GM18870 (cell line): ENCODE measurements at regions not wholly inside any gene's neighbourhood (a gene's known extent, or its start where the extent isn't known, plus 50 kb on each side); places are given as distances from the start of the nearest gene placed in this dataset.
"Not testable (repeated sequence)": the region's sequence is repeated elsewhere in the genome, so short reads cannot be mapped to it uniquely, and the experiment has no call there.

Experiments
- ATAC-seq: cut with Tn5 transposase; IDR thresholded peaks from one replicate; pipeline ENCODE4 v1.9.1; 2021; ENCODE audit warnings: moderate library complexity; ENCODE audit not compliant: unreplicated experiment

- no peak for ATAC-seq
Measured at GRCh38 chr6:51049288-51049982, 230.8 kb downstream of the TFAP2B start.

- ATAC-seq = no peak
Measured at GRCh38 chr6:51049983-51050877, 231.6 kb downstream of the TFAP2B start.

- ATAC-seq = not testable (repeated sequence)
Measured at GRCh38 chr6:51052716-51053115, 234.0 kb downstream of the TFAP2B start.

GRCh38 chr6:51055316-51055715, 236.6 kb downstream of the TFAP2B start:
- ATAC-seq = not testable (repeated sequence)

- ATAC-seq = no peak
Measured at GRCh38 chr6:51057296-51057695, 238.6 kb downstream of the TFAP2B start.

GRCh38 chr6:51060262-51060762, 241.6 kb downstream of the TFAP2B start:
- ATAC-seq = no peak

- no peak for ATAC-seq
Measured at GRCh38 chr6:51062166-51062722, 243.6 kb downstream of the TFAP2B start.

- no peak for ATAC-seq
Measured at GRCh38 chr6:51077821-51078518, 259.3 kb downstream of the TFAP2B start.

- ATAC-seq = no peak
Measured at GRCh38 chr6:51090343-51090742, 271.7 kb downstream of the TFAP2B start.

GRCh38 chr6:51093871-51094270, 275.2 kb downstream of the TFAP2B start:
- ATAC-seq = no peak

- ATAC-seq = no peak
Measured at GRCh38 chr6:51094271-51094670, 275.6 kb downstream of the TFAP2B start.

- ATAC-seq = no peak
Measured at GRCh38 chr6:51098246-51098645, 279.6 kb downstream of the TFAP2B start.

- no peak for ATAC-seq
Measured at GRCh38 chr6:51098791-51099190, 280.1 kb downstream of the TFAP2B start.

- ATAC-seq = no peak
Measured at GRCh38 chr6:51099201-51099600, 280.5 kb downstream of the TFAP2B start.

- ATAC-seq = no peak
Measured at GRCh38 chr6:51105357-51105756, 286.7 kb downstream of the TFAP2B start.

- ATAC-seq = no peak
Measured at GRCh38 chr6:51107769-51108203, 289.1 kb downstream of the TFAP2B start.

- ATAC-seq = no peak
Measured at GRCh38 chr6:51108563-51109234, 290.0 kb downstream of the TFAP2B start.

- ATAC-seq = no peak
Measured at GRCh38 chr6:51112731-51113130, 294.1 kb downstream of the TFAP2B start.

- no peak for ATAC-seq
Measured at GRCh38 chr6:51116723-51117122, 298.1 kb downstream of the TFAP2B start.

GRCh38 chr6:51118792-51119191, 300.1 kb downstream of the TFAP2B start:
- ATAC-seq = no peak
